DOHH2 (cell line): ENCODE measurements at regions not wholly inside any gene's neighbourhood (a gene's known extent, or its start where the extent isn't known, plus 50 kb on each side); places are given as distances from the start of the nearest gene placed in this dataset.

Experiments used
- H3F3A ChIP-seq: fragments of 200-600 bp; sonication (generic), shearing (Covaris generic); 2 replicates; pipeline ENCODE4 v1.6.0; 2016; ENCODE audit warnings: antibody characterized with exemption, mild to moderate bottlenecking; ENCODE audit not compliant: control insufficient read depth, insufficient read depth
- H3K27ac ChIP-seq: fragments of 200-600 bp; sonication (generic); 2 replicates; pipeline ENCODE4 v1.5.1; 2014; ENCODE audit warnings: low read depth, mild to moderate bottlenecking, low read length, moderate library complexity
- H3K27me3 ChIP-seq: fragments of 200-600 bp; sonication (generic); 2 replicates; pipeline ENCODE4 v1.6.1; 2014; ENCODE audit warnings: mild to moderate bottlenecking, low read length, mixed read lengths; ENCODE audit not compliant: control insufficient read depth
- H3K36me3 ChIP-seq: fragments of 200-600 bp; sonication (generic); 2 replicates; pipeline ENCODE4 v1.6.1; 2014; ENCODE audit warnings: mild to moderate bottlenecking, low read length, moderate library complexity, mixed read lengths; ENCODE audit not compliant: control insufficient read depth
- H3K4me1 ChIP-seq: fragments of 200-600 bp; sonication (generic); 2 replicates; pipeline ENCODE4 v1.6.1; 2014; ENCODE audit warnings: mild to moderate bottlenecking, low read length, mixed read lengths; ENCODE audit not compliant: control insufficient read depth
- H3K4me2 ChIP-seq: fragments of 200-600 bp; sonication (generic); 2 replicates; pipeline ENCODE4 v1.6.0; 2014; ENCODE audit warnings: mild to moderate bottlenecking, low read length, moderate library complexity
- H3K4me3 ChIP-seq: fragments of 200-600 bp; sonication (generic); 2 replicates; pipeline ENCODE4 v1.5.1; 2014; ENCODE audit warnings: mild to moderate bottlenecking, low read length, mixed read lengths
- H3K79me2 ChIP-seq: fragments of 200-600 bp; sonication (generic); 2 replicates; pipeline ENCODE4 v1.6.1; 2014; ENCODE audit warnings: mild to moderate bottlenecking, low read length, mixed read lengths; ENCODE audit not compliant: control insufficient read depth
- H3K9me2 ChIP-seq: fragments of 200-600 bp; sonication (generic); replicated peaks from 2 replicates; pipeline ENCODE4 v1.6.1; 2014; ENCODE audit warnings: mild to moderate bottlenecking, low read length, mixed read lengths; ENCODE audit not compliant: control insufficient read depth
- H3K9me3 ChIP-seq: fragments of 200-600 bp; sonication (generic); 2 replicates; pipeline ENCODE4 v1.6.1; 2014; ENCODE audit warnings: antibody characterized with exemption, low read length, mixed read lengths; ENCODE audit not compliant: control insufficient read depth, insufficient read depth
- H4K20me1 ChIP-seq: fragments of 200-600 bp; sonication (generic); 2 replicates; pipeline ENCODE4 v1.6.0; 2014; ENCODE audit warnings: low read depth, mild to moderate bottlenecking, antibody characterized with exemption, low read length, moderate library complexity; ENCODE audit not compliant: control insufficient read depth, insufficient read depth
- EZH2phosphoT487 ChIP-seq: fragments of 200-600 bp; sonication (generic); IDR thresholded peaks from 2 replicates; pipeline ENCODE4 v1.6.1; 2017; ENCODE audit warnings: borderline replicate concordance, mild to moderate bottlenecking, antibody characterized with exemption, low read length, moderate library complexity, mixed read lengths
- TF ChIP-seq, protein P1 (sequence below): fragments of 200-600 bp; sonication (generic); IDR thresholded peaks from one replicate; pipeline ENCODE4 v1.5.1; 2014; ENCODE audit warnings: antibody characterized with exemption, mild to moderate bottlenecking, low read depth, low read length; ENCODE audit not compliant: poor library complexity, severe bottlenecking

DNA sequence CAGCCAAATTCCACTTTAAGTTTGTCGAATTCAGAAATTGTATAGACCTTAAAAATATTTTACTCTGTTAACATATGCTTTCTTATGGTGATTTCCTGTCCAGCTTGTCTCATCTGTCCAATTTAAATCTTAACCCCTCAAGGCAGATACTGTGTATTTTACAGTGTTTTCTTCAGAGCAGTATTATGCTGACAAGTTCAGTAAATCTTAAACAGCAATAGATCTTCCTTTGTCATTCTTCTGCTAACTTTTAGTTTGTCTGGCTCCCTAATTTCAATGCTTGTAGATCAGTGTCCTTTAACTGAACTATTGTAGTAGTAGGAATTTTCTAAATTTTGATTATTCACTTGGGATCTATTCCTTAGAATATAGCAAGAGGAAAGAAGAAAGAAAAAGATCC, 52.8 kb upstream of the MEIS1 start:
- H3K27me3 ChIP-seq: no peaks in the 10 kb centered on the region
- H3K4me2 ChIP-seq: no peak overlapping the region
- no peaks in the 10 kb centered on the region for H3K79me2 ChIP-seq
- H3F3A ChIP-seq: no peaks in the 10 kb centered on the region
- H3K27ac ChIP-seq: no peak overlapping the region
- H4K20me1 ChIP-seq: no peaks in the 10 kb centered on the region
- no peaks in the 10 kb centered on the region for H3K36me3 ChIP-seq
- no peaks in the 10 kb centered on the region for H3K4me1 ChIP-seq
- H3K4me3 ChIP-seq: no peak overlapping the region
- no peaks in the 10 kb centered on the region for H3K9me3 ChIP-seq
- H3K9me2 ChIP-seq: no peaks in the 10 kb centered on the region
- TF ChIP-seq EZH2phosphoT487: no peak
- TF ChIP-seq, protein P1, sequence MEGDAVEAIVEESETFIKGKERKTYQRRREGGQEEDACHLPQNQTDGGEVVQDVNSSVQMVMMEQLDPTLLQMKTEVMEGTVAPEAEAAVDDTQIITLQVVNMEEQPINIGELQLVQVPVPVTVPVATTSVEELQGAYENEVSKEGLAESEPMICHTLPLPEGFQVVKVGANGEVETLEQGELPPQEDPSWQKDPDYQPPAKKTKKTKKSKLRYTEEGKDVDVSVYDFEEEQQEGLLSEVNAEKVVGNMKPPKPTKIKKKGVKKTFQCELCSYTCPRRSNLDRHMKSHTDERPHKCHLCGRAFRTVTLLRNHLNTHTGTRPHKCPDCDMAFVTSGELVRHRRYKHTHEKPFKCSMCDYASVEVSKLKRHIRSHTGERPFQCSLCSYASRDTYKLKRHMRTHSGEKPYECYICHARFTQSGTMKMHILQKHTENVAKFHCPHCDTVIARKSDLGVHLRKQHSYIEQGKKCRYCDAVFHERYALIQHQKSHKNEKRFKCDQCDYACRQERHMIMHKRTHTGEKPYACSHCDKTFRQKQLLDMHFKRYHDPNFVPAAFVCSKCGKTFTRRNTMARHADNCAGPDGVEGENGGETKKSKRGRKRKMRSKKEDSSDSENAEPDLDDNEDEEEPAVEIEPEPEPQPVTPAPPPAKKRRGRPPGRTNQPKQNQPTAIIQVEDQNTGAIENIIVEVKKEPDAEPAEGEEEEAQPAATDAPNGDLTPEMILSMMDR: no peak

DNA sequence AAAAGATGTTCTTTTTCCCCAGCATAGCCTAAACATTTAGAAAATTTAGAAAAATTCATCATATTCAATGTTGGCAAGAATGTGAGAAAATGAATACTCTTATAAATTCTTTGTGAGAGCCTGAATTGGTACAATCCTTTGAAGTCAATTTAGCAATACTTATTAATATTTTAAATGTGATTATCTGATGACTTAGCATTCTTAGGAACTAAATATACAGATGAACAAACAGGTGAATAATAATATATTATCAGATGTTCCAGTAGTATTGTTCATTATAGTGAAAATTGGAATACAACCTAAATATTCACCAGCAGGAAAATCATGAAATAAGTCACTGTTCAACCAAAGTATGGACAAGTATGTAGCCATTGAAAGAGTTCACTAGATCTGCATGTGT, 55.5 kb upstream of the MEIS1 start:
- Histone ChIP-seq H3K36me3 (no peaks in the 10 kb centered on the region), H3F3A (no peaks in the 10 kb centered on the region), H3K4me2 (no peak overlapping the region), H3K4me1 (no peaks in the 10 kb centered on the region), H3K4me3 (no peak overlapping the region), H3K27me3 (no peaks in the 10 kb centered on the region), H3K9me2 (no peaks in the 10 kb centered on the region), H3K79me2 (no peaks in the 10 kb centered on the region), H3K9me3 (no peaks in the 10 kb centered on the region), H3K27ac (no peak overlapping the region), H4K20me1 (no peaks in the 10 kb centered on the region)
- no peak for TF ChIP-seq EZH2phosphoT487
- TF ChIP-seq, protein P1: no peak

DNA sequence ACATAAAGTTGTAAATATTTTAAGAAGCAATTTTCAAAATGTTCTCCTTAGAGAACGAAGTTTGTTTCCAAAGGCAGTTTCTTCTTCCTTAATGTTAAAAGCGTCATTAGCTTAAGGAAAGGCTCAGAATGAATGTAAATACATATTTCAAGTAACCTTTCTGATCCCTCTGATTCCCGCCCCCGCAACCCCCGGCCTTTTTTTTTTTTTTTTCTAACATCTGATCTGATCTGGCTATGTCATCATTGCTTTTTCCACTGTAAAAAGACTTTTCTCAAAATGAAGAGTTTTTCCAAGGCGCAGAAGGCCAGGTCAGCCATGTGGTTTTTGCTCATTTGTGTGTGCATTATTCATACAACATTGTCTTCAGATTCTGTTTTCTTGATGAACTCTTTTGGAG, 57.1 kb upstream of the MEIS1 start:
- no peaks in the 10 kb centered on the region for H3K79me2 ChIP-seq
- H3K9me2 ChIP-seq: no peaks in the 10 kb centered on the region
- H3K4me1 ChIP-seq: no peaks in the 10 kb centered on the region
- no peaks in the 10 kb centered on the region for H3F3A ChIP-seq
- H4K20me1 ChIP-seq: no peaks in the 10 kb centered on the region
- no peaks in the 10 kb centered on the region for H3K36me3 ChIP-seq
- H3K9me3 ChIP-seq: no peaks in the 10 kb centered on the region
- no peak overlapping the region for H3K4me2 ChIP-seq
- H3K4me3 ChIP-seq: no peak overlapping the region
- H3K27ac ChIP-seq: no peak overlapping the region
- H3K27me3 ChIP-seq: no peaks in the 10 kb centered on the region
- no peak for TF ChIP-seq EZH2phosphoT487
- TF ChIP-seq, protein P1: no peak

DNA sequence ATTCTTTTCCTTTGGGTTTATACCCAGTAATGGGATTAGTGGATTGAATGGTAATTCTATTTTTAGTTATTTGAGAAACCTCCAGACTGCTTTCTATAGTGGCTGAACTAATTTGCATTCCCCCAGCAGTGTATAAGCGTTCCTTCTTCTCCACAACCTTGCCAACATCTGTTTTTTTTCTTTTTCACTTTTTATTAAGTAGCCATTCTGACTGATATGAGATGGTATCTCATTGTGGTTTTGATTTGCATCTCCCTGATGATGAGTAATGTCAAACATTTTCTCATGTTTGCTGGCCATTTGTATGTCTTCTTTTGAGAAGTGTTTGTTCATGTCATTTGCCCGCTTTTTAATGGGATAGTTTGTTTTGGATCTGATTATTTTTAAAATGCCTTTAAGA, 64.1 kb upstream of the MEIS1 start:
- TF ChIP-seq, protein P1: no peak
- no peak for TF ChIP-seq EZH2phosphoT487
- Histone ChIP-seq H3F3A (no peaks in the 10 kb centered on the region), H3K4me1 (no peaks in the 10 kb centered on the region), H3K9me3 (no peaks in the 10 kb centered on the region), H4K20me1 (no peaks in the 10 kb centered on the region), H3K36me3 (no peaks in the 10 kb centered on the region), H3K9me2 (no peaks in the 10 kb centered on the region), H3K27ac (no peak overlapping the region), H3K4me2 (no peak overlapping the region), H3K27me3 (no peaks in the 10 kb centered on the region), H3K4me3 (no peak overlapping the region), H3K79me2 (no peaks in the 10 kb centered on the region)
